H1 (cell line): ENCODE measurements at regions not wholly inside any gene's neighbourhood (a gene's known extent, or its start where the extent isn't known, plus 50 kb on each side); places are given as distances from the start of the nearest gene placed in this dataset.

Experiments
- CTCF ChIA-PET: fragments of 300-600 bp; sonication (Branson Sonifier 250); formaldehyde crosslinking; loops from one replicate; lab custom pipeline; 2021; ENCODE audit not compliant: partially characterized antibody; lab: Charles Lee
- POLR2A ChIA-PET: fragments of 300-600 bp; sonication (Branson Sonifier 250); formaldehyde crosslinking; loops from one replicate; lab custom pipeline; 2021; ENCODE audit warnings: inconsistent platforms; ENCODE audit not compliant: partially characterized antibody; lab: Charles Lee
- DNase-seq, 2 experiments: peaks; one replicate each; pipeline versions ENCODE4 v3.0.0 to v3.0.0-alpha.2; 2010 to 2022; ENCODE audit warnings: low spot score in 2 of 2, low read depth in 1 of 2, mixed read lengths in 1 of 2
- FAIRE-seq: peaks from 2 replicates; lab custom pipeline; 2011; peaks lifted over from hg19 to GRCh38; lab: Jason Lieb, UNC
- H2AFZ ChIP-seq: 2 replicates; pipeline ENCODE4 v1.8.1; 2012; ENCODE audit warnings: low read length, inconsistent platforms
- H2AK5ac ChIP-seq: 2 replicates; pipeline ENCODE4 v1.6.1; 2013; ENCODE audit warnings: low read depth, low read length
- H2BK120ac ChIP-seq: replicated peaks from 2 replicates; pipeline ENCODE3; 2013; ENCODE audit warnings: low read depth, low read length, inconsistent platforms
- H2BK12ac ChIP-seq: 2 replicates; pipeline ENCODE4 v1.6.1; 2013; ENCODE audit warnings: low read depth, low read length
- H2BK15ac ChIP-seq: 2 replicates; pipeline ENCODE4 v1.6.1; 2013; ENCODE audit warnings: low read length
- H2BK20ac ChIP-seq: 2 replicates; pipeline ENCODE4 v1.6.1; 2013; ENCODE audit warnings: low read length
- H2BK5ac ChIP-seq: 2 replicates; pipeline ENCODE4 v1.6.1; 2013; ENCODE audit warnings: low read depth, low read length
- H3K14ac ChIP-seq: 2 replicates; pipeline ENCODE4 v1.6.1; 2013; ENCODE audit warnings: inconsistent platforms; ENCODE audit not compliant: insufficient read length
- H3K18ac ChIP-seq: 2 replicates; pipeline ENCODE4 v1.6.1; 2013; ENCODE audit warnings: low read length; ENCODE audit errors: extremely low read depth
- H3K23ac ChIP-seq: 2 replicates; pipeline ENCODE4 v1.6.1; 2013; ENCODE audit warnings: inconsistent platforms; ENCODE audit not compliant: insufficient read length
- H3K23me2 ChIP-seq: 2 replicates; pipeline ENCODE4 v1.6.1; 2013; ENCODE audit warnings: low read depth, low read length
- H3K27ac ChIP-seq: 2 replicates; pipeline ENCODE4 v1.6.1; 2011; ENCODE audit warnings: low read depth, low read length, inconsistent platforms
- H3K27me3 ChIP-seq, 4 experiments: replicated peaks in 1 of 4; 1 replicate in 1 of 4; 2 replicates in 3 of 4; pipeline versions ENCODE4 v1.6.1 to v1.8.1; 2011 to 2013; ENCODE audit warnings: low read length in 3 of 4, mild to moderate bottlenecking in 3 of 4, inconsistent platforms in 2 of 4, mixed read lengths in 2 of 4, moderate library complexity in 1 of 4; ENCODE audit not compliant: control insufficient read depth in 3 of 4, insufficient read depth in 3 of 4; ENCODE audit errors: extremely low read depth in 1 of 4
- H3K36me3 ChIP-seq, 4 experiments: 2 replicates each; pipeline versions ENCODE4 v1.6.1 to v1.8.1; 2011 to 2013; ENCODE audit warnings: mild to moderate bottlenecking in 4 of 4, low read length in 3 of 4, moderate library complexity in 2 of 4, control low read depth in 1 of 4, inconsistent platforms in 1 of 4; ENCODE audit not compliant: insufficient read depth in 4 of 4, control insufficient read depth in 2 of 4
- H3K4ac ChIP-seq: replicated peaks from 2 replicates; pipeline ENCODE3; 2013; ENCODE audit warnings: low read length, low read depth, mixed read lengths, inconsistent platforms; ENCODE audit not compliant: insufficient read length
- H3K4me1 ChIP-seq, 4 experiments: replicated peaks in 1 of 4; 1 replicate in 1 of 4; 2 replicates in 3 of 4; pipeline versions ENCODE4 v1.6.1 to v1.8.1; 2011 to 2013; ENCODE audit warnings: low read length in 3 of 4, inconsistent platforms in 2 of 4, mixed read lengths in 1 of 4; ENCODE audit not compliant: insufficient read depth in 4 of 4, control insufficient read depth in 3 of 4
- H3K4me2 ChIP-seq, 2 experiments: 2 replicates each; pipeline versions ENCODE4 v1.6.1 to v1.8.1; 2011 to 2013; ENCODE audit warnings: low read depth in 2 of 2, low read length in 2 of 2, control low read depth in 1 of 2, inconsistent platforms in 1 of 2, mild to moderate bottlenecking in 1 of 2; ENCODE audit not compliant: insufficient read depth in 1 of 2
- H3K4me3 ChIP-seq, 4 experiments: fragments of 200-600, 300-600 bp in 1 of 4; sonication (generic), shearing (Covaris generic), sonication (Bioruptor Twin) in 1 of 4; 2 replicates each; pipeline versions ENCODE4 v1.5.1 to v1.8.1; 2011 to 2016; ENCODE audit warnings: low read length in 4 of 4, low read depth in 3 of 4, control low read depth in 2 of 4, inconsistent platforms in 2 of 4, mild to moderate bottlenecking in 2 of 4, mixed read lengths in 1 of 4, moderate library complexity in 1 of 4; ENCODE audit not compliant: insufficient read depth in 2 of 4; ENCODE audit errors: extremely low read depth in 1 of 4
- H3K56ac ChIP-seq: replicated peaks from 2 replicates; pipeline ENCODE3; 2013; ENCODE audit warnings: low read depth, mild to moderate bottlenecking, mixed read lengths, low read length, inconsistent platforms; ENCODE audit not compliant: insufficient read length
- H3K79me1 ChIP-seq: 2 replicates; pipeline ENCODE4 v1.6.1; 2013; ENCODE audit warnings: low read depth, low read length, control low read depth
- H3K79me2 ChIP-seq, 2 experiments: 2 replicates each; pipeline versions ENCODE4 v1.6.1 to v1.8.1; 2012 to 2013; ENCODE audit warnings: low read length in 2 of 2, mild to moderate bottlenecking in 2 of 2, inconsistent platforms in 1 of 2; ENCODE audit not compliant: insufficient read depth in 2 of 2, control insufficient read depth in 1 of 2
- H3K9ac ChIP-seq, 4 experiments: replicated peaks in 1 of 4; 1 replicate in 1 of 4; 2 replicates in 3 of 4; pipeline versions ENCODE4 v1.6.1 to v1.8.1; 2011 to 2013; ENCODE audit warnings: low read depth in 3 of 4, low read length in 3 of 4, control low read depth in 2 of 4, mild to moderate bottlenecking in 2 of 4, moderate library complexity in 2 of 4, inconsistent platforms in 1 of 4; ENCODE audit errors: extremely low read depth in 1 of 4
- H3K9me3 ChIP-seq, 2 experiments: 2 replicates each; pipeline versions ENCODE4 v1.6.1 to v1.8.1; 2012 to 2013; ENCODE audit warnings: mild to moderate bottlenecking in 2 of 2, moderate library complexity in 2 of 2, control low read depth in 1 of 2, inconsistent platforms in 1 of 2, low read depth in 1 of 2, low read length in 1 of 2, mixed read lengths in 1 of 2; ENCODE audit not compliant: insufficient read depth in 2 of 2
- H4K20me1 ChIP-seq, 2 experiments: replicated peaks in 1 of 2; 2 replicates each; pipeline versions ENCODE3 to v1.8.1; 2011 to 2013; ENCODE audit warnings: inconsistent platforms in 2 of 2, low read length in 2 of 2, mild to moderate bottlenecking in 1 of 2; ENCODE audit not compliant: insufficient read depth in 2 of 2, control insufficient read depth in 1 of 2
- H4K5ac ChIP-seq: 2 replicates; pipeline ENCODE4 v1.6.1; 2013; ENCODE audit warnings: low read length, low read depth, mixed read lengths, inconsistent platforms; ENCODE audit not compliant: insufficient read length
- H4K8ac ChIP-seq: 2 replicates; pipeline ENCODE4 v1.8.0; 2013; ENCODE audit warnings: mild to moderate bottlenecking, moderate library complexity, low read length, inconsistent platforms; ENCODE audit not compliant: insufficient read depth; ENCODE audit errors: extremely low read depth
- H4K91ac ChIP-seq: replicated peaks from 2 replicates; pipeline ENCODE3; 2013; ENCODE audit warnings: low read length, mixed read lengths, inconsistent platforms; ENCODE audit not compliant: insufficient read length
- CBX5 ChIP-seq: fragments of 300-800, 300-1000 bp; sonication (generic); IDR thresholded peaks from 2 replicates; pipeline ENCODE4 v1.7.1; 2016; ENCODE audit warnings: antibody characterized with exemption, low read length, low read depth
- CHD2 ChIP-seq: IDR thresholded peaks from 2 replicates; pipeline ENCODE4 v1.6.1; 2012; ENCODE audit warnings: low read length, improper control_type of control experiment
- CREB1 ChIP-seq: IDR thresholded peaks from 2 replicates; pipeline ENCODE4 v1.6.1; 2012; ENCODE audit warnings: inconsistent platforms
- GTF2F1 ChIP-seq: IDR thresholded peaks from 2 replicates; pipeline ENCODE4 v1.6.1; 2012; ENCODE audit warnings: low read depth, low read length, improper control_type of control experiment, borderline replicate concordance
- HDAC2 ChIP-seq, 2 experiments: fragments of 300-600 bp in 1 of 2; sonication (generic) in 1 of 2; IDR thresholded peaks; 2 replicates each; pipeline ENCODE4 v1.6.1; 2011 to 2012; ENCODE audit warnings: low read depth in 2 of 2, low read length in 2 of 2, mild to moderate bottlenecking in 2 of 2, moderate library complexity in 2 of 2, borderline replicate concordance in 1 of 2, inconsistent platforms in 1 of 2
- JUN ChIP-seq: IDR thresholded peaks from 2 replicates; pipeline ENCODE4 v1.6.1; 2011; ENCODE audit warnings: low read depth, mild to moderate bottlenecking, improper control_type of control experiment, low read length
- POLR2A ChIP-seq, 2 experiments: IDR thresholded peaks; 1 replicate in 1 of 2; 2 replicates in 1 of 2; pipeline ENCODE4 v1.6.1; 2011; ENCODE audit warnings: low read depth in 2 of 2, low read length in 2 of 2, mild to moderate bottlenecking in 2 of 2; ENCODE audit errors: control extremely low read depth in 1 of 2
- RNF2 ChIP-seq: fragments of 200-900, 300-1000 bp; sonication (generic); IDR thresholded peaks from 2 replicates; pipeline ENCODE4 v1.7.1; 2016; ENCODE audit warnings: borderline replicate concordance, low read depth, mild to moderate bottlenecking, antibody characterized with exemption, low read length; ENCODE audit not compliant: poor library complexity, severe bottlenecking; ENCODE audit errors: missing control alignments
- RXRA ChIP-seq: IDR thresholded peaks from 2 replicates; pipeline ENCODE4 v1.6.1; 2011; ENCODE audit warnings: low read depth, mild to moderate bottlenecking, low read length, moderate library complexity; ENCODE audit not compliant: insufficient read depth
- SIX5 ChIP-seq: IDR thresholded peaks from 2 replicates; pipeline ENCODE4 v1.6.1; 2011; ENCODE audit warnings: mild to moderate bottlenecking, low read depth, low read length
- SP2 ChIP-seq: IDR thresholded peaks from 2 replicates; pipeline ENCODE4 v1.6.1; 2012; ENCODE audit warnings: mild to moderate bottlenecking, low read length, inconsistent platforms
- WGBS, 2 experiments: shearing (Covaris generic) in 1 of 2; methylation state at CpG; one replicate each; pipeline versions ENCODE4 v1.1.6 to v1.1.7; 2013 to 2015; ENCODE audit warnings: low lambda C conversion rate in 2 of 2, mixed read lengths in 2 of 2, inconsistent platforms in 1 of 2, low coverage in 1 of 2, missing lambda C conversion rate in 1 of 2; ENCODE audit not compliant: insufficient replicate concordance in 2 of 2, insufficient coverage in 1 of 2, insufficient read length in 1 of 2; ENCODE audit errors: extremely low coverage in 1 of 2, missing lambda C conversion rate in 1 of 2; 5-methylcytosine and 5-hydroxymethylcytosine counted together
- TF ChIP-seq, protein P1 (sequence below): IDR thresholded peaks from 2 replicates; pipeline ENCODE4 v1.6.1; 2012; ENCODE audit warnings: inconsistent platforms
- TF ChIP-seq, protein P2 (sequence below): IDR thresholded peaks from 2 replicates; pipeline ENCODE4 v1.6.1; 2012; ENCODE audit warnings: inconsistent platforms

DNA sequence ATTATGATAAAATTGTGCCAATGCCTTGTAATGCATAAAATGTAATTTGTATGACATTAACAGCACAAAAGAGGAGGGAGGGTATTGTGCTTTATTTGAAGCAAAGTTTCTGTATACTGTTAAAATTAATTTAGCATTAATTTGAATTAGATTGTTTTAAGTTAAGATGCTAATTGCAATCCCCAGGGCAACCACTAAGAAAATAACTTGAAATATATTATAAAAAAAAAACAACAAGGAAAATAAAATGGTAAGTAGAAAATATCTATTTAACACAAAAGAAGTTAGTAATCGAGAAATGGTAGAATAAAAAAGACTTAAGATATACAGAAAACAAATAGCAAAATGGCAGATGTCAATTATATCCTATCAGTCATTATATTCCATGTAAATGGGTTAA is 131.4 kb upstream of the KAZN start:
- H3K9ac ChIP-seq, result no peak overlapping the region
- H3K79me1 ChIP-seq, result no peaks in the 10 kb centered on the region
- H3K79me2 ChIP-seq, result no peaks in the 10 kb centered on the region
- H3K18ac ChIP-seq, result no peak overlapping the region
- no peak overlapping the region for H2BK20ac ChIP-seq
- no peak overlapping the region for H4K8ac ChIP-seq
- no peak overlapping the region for H3K14ac ChIP-seq
- H3K4ac ChIP-seq, result no peak overlapping the region
- H2BK12ac ChIP-seq, result no peak overlapping the region
- H3K23ac ChIP-seq, result no peak overlapping the region
- ChIA-PET POLR2A (no interaction called here), CTCF (interaction anchor here (0.7 to 0.9 kb wide), 2 partner anchors 137 to 337 kb away, joined by 3 read pairs; no protein-coding TSS in a partner anchor)
- H3K27me3 ChIP-seq, result no peaks in the 10 kb centered on the region
- H3K4me2 ChIP-seq, result no peak overlapping the region
- no peak overlapping the region for H2BK15ac ChIP-seq
- H4K20me1 ChIP-seq, result no peaks in the 10 kb centered on the region
- no peak for TF ChIP-seq CREB1
- TF ChIP-seq RXRA, result no peak
- TF ChIP-seq POLR2A (IDR thresholded peaks at IDR 0.05; ENCODE audit: control extremely low read depth in 1 of 2, low read depth in 2 of 2, low read length in 2 of 2), result no peak
- TF ChIP-seq JUN, result no peak
- TF ChIP-seq SP2, result no peak
- no peak for TF ChIP-seq CHD2
- TF ChIP-seq RNF2, result no peak
- TF ChIP-seq, protein P1, sequence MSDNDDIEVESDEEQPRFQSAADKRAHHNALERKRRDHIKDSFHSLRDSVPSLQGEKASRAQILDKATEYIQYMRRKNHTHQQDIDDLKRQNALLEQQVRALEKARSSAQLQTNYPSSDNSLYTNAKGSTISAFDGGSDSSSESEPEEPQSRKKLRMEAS, result no peak
- TF ChIP-seq CBX5, result no peak
- TF ChIP-seq, protein P2, sequence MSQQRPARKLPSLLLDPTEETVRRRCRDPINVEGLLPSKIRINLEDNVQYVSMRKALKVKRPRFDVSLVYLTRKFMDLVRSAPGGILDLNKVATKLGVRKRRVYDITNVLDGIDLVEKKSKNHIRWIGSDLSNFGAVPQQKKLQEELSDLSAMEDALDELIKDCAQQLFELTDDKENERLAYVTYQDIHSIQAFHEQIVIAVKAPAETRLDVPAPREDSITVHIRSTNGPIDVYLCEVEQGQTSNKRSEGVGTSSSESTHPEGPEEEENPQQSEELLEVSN, result no peak
- TF ChIP-seq HDAC2 (IDR thresholded peaks at IDR 0.05; ENCODE audit: borderline replicate concordance in 1 of 2, low read depth in 2 of 2, low read length in 2 of 2), result no peak
- TF ChIP-seq GTF2F1, result no peak
- TF ChIP-seq SIX5, result no peak
- no peak overlapping the region for H2BK5ac ChIP-seq
- no peak overlapping the region for H3K56ac ChIP-seq
- H2BK120ac ChIP-seq, result no peak overlapping the region
- DNase-seq (no peak), FAIRE-seq (no peak)
- H3K27ac ChIP-seq, result no peak overlapping the region
- WGBS, 2 experiments, result 75% methylated on average over 1 of the region's 1 CpG; no CpG with 5 or more reads in 1 of the 2 experiments
- H2AFZ ChIP-seq, result no peak overlapping the region
- no peaks in the 10 kb centered on the region for H3K9me3 ChIP-seq
- H3K23me2 ChIP-seq, result no peaks in the 10 kb centered on the region
- H3K4me3 ChIP-seq, result no peak overlapping the region
- no peak overlapping the region for H4K5ac ChIP-seq
- no peaks in the 10 kb centered on the region for H3K36me3 ChIP-seq
- H4K91ac ChIP-seq, result no peak overlapping the region
- H2AK5ac ChIP-seq, result no peak overlapping the region
- H3K4me1 ChIP-seq, result no peaks in the 10 kb centered on the region
